ENCODE measurements at regions not wholly inside any gene's neighbourhood (a gene's known extent, or its start where the extent isn't known, plus 50 kb on each side); places are given as distances from the start of the nearest gene placed in this dataset.

GRCh38 chr9:107148216-107148615, 134.9 kb upstream of the RAD23B start:
- H3K36me3 ChIP-seq = no peaks in the 10 kb centered on the region
- no peak overlapping the region for H3K27ac ChIP-seq
- no peak for DNase-seq
- 69 to 75% (median 72%) methylated on average over 2 of the region's 2 CpGs for WGBS, 3 donors
- H3K9me3 ChIP-seq = no peaks in the 10 kb centered on the region
- no peak overlapping the region for H3K4me3 ChIP-seq
- intact Hi-C loops (cut with DNase I) = no loop called here
- TF ChIP-seq CTCF (IDR thresholded peaks at IDR 0.05) = no peak
- no peak for TF ChIP-seq POLR2A (IDR thresholded peaks at IDR 0.05)
- TF ChIP-seq EP300 (IDR thresholded peaks at IDR 0.05) = no peak
- no peaks in the 10 kb centered on the region for H3K27me3 ChIP-seq
- no peaks in the 10 kb centered on the region for H3K4me1 ChIP-seq (ENCODE audit: insufficient read depth)

- no peak for DNase-seq
- H3K9me3 ChIP-seq = no peaks in the 10 kb centered on the region
- H3K36me3 ChIP-seq = no peaks in the 10 kb centered on the region
- intact Hi-C loops (cut with DNase I) = no loop called here
- no peaks in the 10 kb centered on the region for H3K27me3 ChIP-seq
- H3K27ac ChIP-seq = no peak overlapping the region
- H3K4me1 ChIP-seq (ENCODE audit: insufficient read depth) = no peaks in the 10 kb centered on the region
- TF ChIP-seq CTCF (IDR thresholded peaks at IDR 0.05) (no peak), EP300 (IDR thresholded peaks at IDR 0.05) (no peak), POLR2A (IDR thresholded peaks at IDR 0.05) (no peak)
- WGBS, 3 donors = 9 to 22% (median 16%) methylated on average over 2 of the region's 2 CpGs
- H3K4me3 ChIP-seq = no peak overlapping the region
These were observed 133.3 kb upstream of the RAD23B start for GRCh38 chr9:107149756-107150155.

- no peak overlapping the region for H3K27ac ChIP-seq
- no peaks in the 10 kb centered on the region for H3K27me3 ChIP-seq
- TF ChIP-seq EP300 (IDR thresholded peaks at IDR 0.05) = no peak
- no peak for TF ChIP-seq CTCF (IDR thresholded peaks at IDR 0.05)
- TF ChIP-seq POLR2A (IDR thresholded peaks at IDR 0.05) = no peak
- 65 to 74% (median 71%) methylated on average over 3 of the region's 3 CpGs for WGBS, 3 donors
- no peak overlapping the region for H3K4me3 ChIP-seq
- intact Hi-C loops (cut with DNase I) = no loop called here
- DNase-seq = no peak
- H3K9me3 ChIP-seq = no peaks in the 10 kb centered on the region
- H3K36me3 ChIP-seq = no peaks in the 10 kb centered on the region
- no peaks in the 10 kb centered on the region for H3K4me1 ChIP-seq (ENCODE audit: insufficient read depth)
These were observed 129.7 kb upstream of the RAD23B start for GRCh38 chr9:107153336-107153735.

- Histone ChIP-seq H3K9me3 (no peaks in the 10 kb centered on the region), H3K4me3 (no peak overlapping the region), H3K4me1 (ENCODE audit: insufficient read depth) (no peaks in the 10 kb centered on the region), H3K36me3 (no peaks in the 10 kb centered on the region), H3K27me3 (no peaks in the 10 kb centered on the region), H3K27ac (no peak overlapping the region)
- no peak for DNase-seq
- intact Hi-C loops (cut with DNase I) = no loop called here
- WGBS, 3 donors = 61 to 69% (median 67%) methylated on average over 4 of the region's 4 CpGs
- TF ChIP-seq POLR2A (IDR thresholded peaks at IDR 0.05) = no peak
- TF ChIP-seq CTCF (IDR thresholded peaks at IDR 0.05) = no peak
- no peak for TF ChIP-seq EP300 (IDR thresholded peaks at IDR 0.05)
These were observed 128.8 kb upstream of the RAD23B start for GRCh38 chr9:107154291-107154690.

- Histone ChIP-seq H3K9me3 (no peaks in the 10 kb centered on the region), H3K36me3 (no peaks in the 10 kb centered on the region), H3K27ac (no peak overlapping the region), H3K27me3 (no peaks in the 10 kb centered on the region), H3K4me1 (ENCODE audit: insufficient read depth) (no peaks in the 10 kb centered on the region), H3K4me3 (no peak overlapping the region)
- TF ChIP-seq EP300 (IDR thresholded peaks at IDR 0.05) = no peak
- TF ChIP-seq POLR2A (IDR thresholded peaks at IDR 0.05) = no peak
- no peak for TF ChIP-seq CTCF (IDR thresholded peaks at IDR 0.05)
- 94 to 96% (median 94%) methylated on average over 3 of the region's 3 CpGs for WGBS, 3 donors
- intact Hi-C loops (cut with DNase I) = no loop called here
- no peak for DNase-seq
These were observed 128.3 kb upstream of the RAD23B start for GRCh38 chr9:107154766-107155165.
